HG03378 (cell line): ENCODE measurements at regions not wholly inside any gene's neighbourhood (a gene's known extent, or its start where the extent isn't known, plus 50 kb on each side); places are given as distances from the start of the nearest gene placed in this dataset.
"Not testable (repeated sequence)": the region's sequence is repeated elsewhere in the genome, so short reads cannot be mapped to it uniquely, and the experiment has no call there.

Source experiments
- ATAC-seq: cut with Tn5 transposase; IDR thresholded peaks from one replicate; pipeline ENCODE4 v1.9.1; 2021; ENCODE audit warnings: mild to moderate bottlenecking, moderate library complexity; ENCODE audit not compliant: unreplicated experiment

- not testable (repeated sequence) for ATAC-seq
These were observed 134.0 kb downstream of the FAM72B start for GRCh38 chr1:121050097-121050496.

- ATAC-seq: not testable (repeated sequence)
These were observed 132.9 kb downstream of the FAM72B start for GRCh38 chr1:121051161-121051790.

- ATAC-seq: not testable (repeated sequence)
These were observed 132.0 kb downstream of the FAM72B start for GRCh38 chr1:121052081-121052660.

- ATAC-seq: not testable (repeated sequence)
These were observed 129.2 kb downstream of the FAM72B start for GRCh38 chr1:121054928-121055327.

- not testable (repeated sequence) for ATAC-seq
These were observed 117.2 kb downstream of the FAM72B start for GRCh38 chr1:121066925-121067324.

GRCh38 chr1:121068738-121069499, 115.2 kb downstream of the FAM72B start:
- ATAC-seq: not testable (repeated sequence)

GRCh38 chr1:121073852-121074251, 110.3 kb downstream of the FAM72B start:
- not testable (repeated sequence) for ATAC-seq

GRCh38 chr1:121075254-121075805, 108.8 kb downstream of the FAM72B start:
- not testable (repeated sequence) for ATAC-seq

GRCh38 chr1:121076674-121077073, 107.5 kb downstream of the FAM72B start:
- ATAC-seq: peak; percentile 90

GRCh38 chr1:121079655-121080054, 104.5 kb downstream of the FAM72B start:
- not testable (repeated sequence) for ATAC-seq

GRCh38 chr1:121080197-121080903, 103.8 kb downstream of the FAM72B start:
- not testable (repeated sequence) for ATAC-seq

- ATAC-seq: not testable (repeated sequence)
These were observed 103.3 kb downstream of the FAM72B start for GRCh38 chr1:121080904-121081264.

- ATAC-seq: not testable (repeated sequence)
These were observed 102.4 kb downstream of the FAM72B start for GRCh38 chr1:121081625-121082199.

- ATAC-seq: not testable (repeated sequence)
These were observed 101.1 kb downstream of the FAM72B start for GRCh38 chr1:121082995-121083394.

- not testable (repeated sequence) for ATAC-seq
These were observed 97.9 kb downstream of the FAM72B start for GRCh38 chr1:121086249-121086648.

GRCh38 chr1:121087221-121087620, 96.9 kb downstream of the FAM72B start:
- not testable (repeated sequence) for ATAC-seq

- not testable (repeated sequence) for ATAC-seq
These were observed 95.6 kb downstream of the FAM72B start for GRCh38 chr1:121088568-121088967.

GRCh38 chr1:121092329-121092968, 91.7 kb downstream of the FAM72B start:
- not testable (repeated sequence) for ATAC-seq

- not testable (repeated sequence) for ATAC-seq
These were observed 89.1 kb downstream of the FAM72B start for GRCh38 chr1:121095014-121095413.
